Cerebellar cortex (tissue), 1 donor: ENCODE measurements at regions not wholly inside any gene's neighbourhood (a gene's known extent, or its start where the extent isn't known, plus 50 kb on each side); places are given as distances from the start of the nearest gene placed in this dataset.
"Not testable (repeated sequence)": the region's sequence is repeated elsewhere in the genome, so short reads cannot be mapped to it uniquely, and the experiment has no call there.

ENCODE experiments used
- DNase-seq: peaks from one replicate; pipeline ENCODE4 v3.0.0-alpha.2; 2015; ENCODE audit warnings: low spot score

- DNase-seq: no peak
Measured at GRCh38 chr2:12623051-12623450, 93.7 kb upstream of the TRIB2 start.

DNA sequence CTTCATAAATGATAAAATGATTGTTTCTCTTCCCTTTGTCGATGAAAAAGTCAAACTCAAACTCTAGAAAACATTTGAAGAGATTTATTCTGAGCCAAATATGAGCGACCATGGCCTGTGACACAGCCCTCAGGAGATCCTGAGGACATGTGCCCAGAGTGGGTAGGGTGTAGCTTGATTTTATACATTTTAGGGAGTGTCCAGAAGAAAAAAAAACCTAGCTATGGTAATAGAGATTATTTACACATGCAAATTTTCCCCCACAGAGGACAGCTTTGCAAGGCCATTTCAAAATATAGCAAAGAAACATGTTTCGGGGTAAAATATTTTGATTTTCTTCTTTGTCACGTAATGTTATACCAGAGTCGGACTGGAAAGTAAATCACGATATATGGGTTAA, 92.4 kb upstream of the TRIB2 start:
- DNase-seq: no peak

GRCh38 chr2:12624905-12625598, 91.7 kb upstream of the TRIB2 start:
- DNase-seq: no peak

DNA sequence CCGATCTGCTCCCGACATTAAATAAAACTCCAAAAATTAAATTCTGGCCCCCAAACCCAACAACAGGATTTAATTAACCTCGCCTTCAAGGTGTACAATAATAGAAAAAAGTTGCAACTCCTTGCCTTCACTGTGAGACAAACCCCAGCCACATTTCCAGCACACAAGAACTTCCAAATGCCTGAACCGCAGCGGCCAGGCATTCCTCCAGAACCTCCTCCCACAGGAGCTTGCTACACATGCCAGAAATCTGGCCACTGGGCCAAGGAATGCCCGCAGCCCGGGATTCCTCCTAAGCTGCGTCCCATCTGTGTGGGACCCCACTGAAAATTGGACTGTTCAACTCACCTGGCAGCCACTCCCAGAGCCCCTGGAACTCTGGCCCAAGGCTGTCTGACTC, 88.2 kb upstream of the TRIB2 start:
- DNase-seq: not testable (repeated sequence)

DNA sequence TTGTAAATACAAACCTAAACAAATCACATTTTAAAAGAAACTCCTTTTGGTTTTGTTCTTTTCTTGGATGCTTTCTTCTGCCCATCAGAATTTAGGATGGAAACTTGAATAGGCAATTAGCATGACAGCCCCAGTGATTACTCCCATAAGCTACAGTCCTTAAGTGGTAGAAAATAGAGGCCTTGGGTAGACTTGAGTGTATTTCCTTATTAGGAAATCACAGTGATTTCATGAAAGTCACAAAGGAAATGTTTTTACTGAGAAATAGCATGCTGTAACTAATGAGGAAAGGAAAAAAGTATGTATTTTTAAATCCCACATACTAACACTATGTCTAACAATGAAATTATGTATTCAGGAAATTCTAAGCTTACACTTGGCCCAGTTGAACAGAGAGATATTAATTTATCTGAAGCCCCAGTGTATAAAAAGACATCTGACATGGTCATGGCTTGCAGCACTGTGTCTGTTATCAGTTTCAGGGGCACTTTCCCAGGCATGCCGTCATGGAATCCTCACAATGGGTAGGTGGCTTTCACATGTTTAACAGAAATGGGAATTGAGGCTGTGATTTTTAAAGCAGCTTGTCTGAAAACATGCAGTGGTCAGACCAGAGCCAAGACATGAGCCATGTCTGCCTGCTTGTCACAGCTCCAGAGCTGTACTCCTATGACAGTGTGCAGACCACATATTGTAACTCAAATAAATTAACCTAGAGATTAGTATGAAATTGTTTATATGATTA, 79.7 kb upstream of the TRIB2 start:
- no peak for DNase-seq

- DNase-seq: no peak
Measured at GRCh38 chr2:12637754-12638153, 79.0 kb upstream of the TRIB2 start.

GRCh38 chr2:12641441-12641840, 75.3 kb upstream of the TRIB2 start:
- DNase-seq: no peak

DNA sequence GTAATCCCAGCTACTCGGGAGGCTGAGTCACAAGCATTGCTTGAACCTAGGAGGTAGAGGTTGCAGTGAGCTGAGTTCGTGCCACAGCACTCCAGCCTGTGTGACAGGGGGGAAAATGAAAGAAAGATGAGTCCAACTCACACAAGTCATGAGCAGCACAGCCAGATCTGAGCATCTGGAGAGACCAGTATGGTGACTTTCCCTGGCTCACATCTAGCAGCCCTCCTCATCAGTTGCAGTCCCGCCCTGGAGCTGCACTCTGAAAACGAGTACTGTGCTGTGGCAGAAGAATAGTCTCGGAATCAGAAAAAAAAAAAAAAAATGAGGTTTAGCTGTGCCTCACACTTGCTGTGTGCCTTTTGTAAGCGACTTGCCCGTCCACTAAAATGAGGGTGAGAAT, 74.4 kb upstream of the TRIB2 start:
- DNase-seq: no peak

GRCh38 chr2:12642859-12643258, 73.9 kb upstream of the TRIB2 start:
- no peak for DNase-seq

- DNase-seq: no peak
Measured at GRCh38 chr2:12649602-12650400, 66.9 kb upstream of the TRIB2 start.

GRCh38 chr2:12651641-12652040, 65.1 kb upstream of the TRIB2 start:
- no peak for DNase-seq

DNA sequence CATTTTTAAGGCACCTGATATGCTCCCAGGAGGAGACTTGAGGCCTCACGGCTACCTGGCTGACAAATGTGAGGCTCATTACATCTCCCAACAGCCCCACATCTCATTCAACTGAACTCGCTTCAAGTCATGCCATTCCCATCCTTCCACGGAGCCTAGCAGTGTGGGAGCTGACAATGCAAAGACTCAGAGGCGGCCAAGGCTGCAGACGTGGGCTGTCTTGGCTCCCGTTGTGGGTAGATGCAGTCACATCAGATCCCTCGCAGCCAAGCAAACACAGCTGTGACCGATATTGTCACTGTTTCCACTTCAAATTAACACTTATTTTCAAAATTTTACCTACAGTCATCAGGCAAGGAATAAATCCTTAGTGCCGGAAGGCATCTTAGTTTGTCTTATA, 64.0 kb upstream of the TRIB2 start:
- DNase-seq: no peak

GRCh38 chr2:12657560-12657959, 59.2 kb upstream of the TRIB2 start:
- DNase-seq: no peak

DNA sequence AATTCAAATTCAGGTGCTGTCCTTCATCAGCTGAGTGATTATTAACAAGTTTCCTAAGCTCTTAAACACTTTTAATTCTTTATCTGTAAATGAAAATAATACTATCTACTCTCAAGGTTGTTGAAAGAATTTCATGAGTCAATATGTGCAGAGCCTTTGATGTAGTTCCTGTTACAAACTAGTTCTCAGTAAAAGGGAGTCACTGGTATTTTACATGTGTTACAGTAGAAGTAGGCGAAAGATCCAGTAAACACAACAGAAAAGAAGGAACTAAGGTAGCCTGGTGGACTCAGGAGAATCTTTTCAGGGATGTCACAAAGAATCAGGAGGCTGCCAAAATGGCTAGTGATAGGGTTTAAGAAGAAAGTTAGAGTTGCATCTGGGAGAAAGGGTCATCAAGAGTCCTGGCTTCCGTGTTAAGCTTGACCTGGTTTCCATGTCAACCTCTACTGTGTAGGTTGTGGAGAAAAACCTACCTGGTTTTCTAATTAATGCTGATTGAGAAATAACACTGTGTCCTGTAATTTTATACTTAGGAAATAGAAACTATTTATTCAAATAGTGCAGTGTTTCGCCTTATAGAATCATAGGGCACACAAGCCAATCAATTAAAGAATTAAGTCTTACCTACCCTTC, 58.3 kb upstream of the TRIB2 start:
- DNase-seq: no peak

DNA sequence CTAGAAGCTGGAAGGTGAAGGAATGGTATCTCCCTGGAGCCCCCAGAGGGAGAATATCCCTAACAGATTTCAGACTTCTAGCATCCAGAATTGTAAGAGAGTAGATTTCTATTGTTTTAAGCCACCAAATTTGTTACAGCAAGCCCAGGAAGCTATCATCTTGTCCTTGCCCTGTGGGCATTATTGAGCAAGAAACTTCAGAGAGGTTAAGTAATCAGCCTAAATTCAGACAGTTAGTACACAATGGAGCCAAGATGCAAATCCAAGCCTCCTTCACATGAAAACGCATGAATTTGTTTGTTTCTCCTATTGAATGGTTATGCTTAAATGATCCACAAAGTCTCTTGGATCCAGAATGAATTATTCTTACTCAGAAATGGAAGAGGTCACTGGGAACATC, 55.2 kb upstream of the TRIB2 start:
- no peak for DNase-seq

- DNase-seq: no peak
Measured at GRCh38 chr2:12663306-12664037, 53.3 kb upstream of the TRIB2 start.

DNA sequence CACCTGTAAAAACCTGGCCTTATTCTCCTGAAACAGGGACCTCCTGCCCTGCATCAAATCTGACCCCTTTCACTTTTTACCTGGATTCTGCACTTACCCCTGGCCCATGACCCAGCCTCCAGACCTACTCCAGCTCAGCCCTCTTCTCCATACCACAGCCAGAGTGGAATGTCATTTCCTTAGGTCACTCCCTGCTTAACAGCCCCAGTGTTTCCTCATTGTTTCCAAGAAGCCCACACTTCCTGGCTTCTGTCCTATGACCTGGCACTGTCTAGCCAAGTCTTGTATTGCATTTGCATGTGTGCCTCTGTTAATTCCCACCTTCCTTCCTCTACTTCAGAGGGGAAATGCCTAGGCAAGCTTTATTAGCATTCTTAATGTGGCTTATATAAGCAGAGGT, 51.4 kb upstream of the TRIB2 start:
- no peak for DNase-seq

GRCh38 chr2:12666445-12666844, 50.3 kb upstream of the TRIB2 start:
- no peak for DNase-seq
